ENCODE measurements at regions not wholly inside any gene's neighbourhood (a gene's known extent, or its start where the extent isn't known, plus 50 kb on each side); places are given as distances from the start of the nearest gene placed in this dataset.
A peak's percentile ranks its signal among the peaks of the same experiment; 100 is the strongest.

DNA sequence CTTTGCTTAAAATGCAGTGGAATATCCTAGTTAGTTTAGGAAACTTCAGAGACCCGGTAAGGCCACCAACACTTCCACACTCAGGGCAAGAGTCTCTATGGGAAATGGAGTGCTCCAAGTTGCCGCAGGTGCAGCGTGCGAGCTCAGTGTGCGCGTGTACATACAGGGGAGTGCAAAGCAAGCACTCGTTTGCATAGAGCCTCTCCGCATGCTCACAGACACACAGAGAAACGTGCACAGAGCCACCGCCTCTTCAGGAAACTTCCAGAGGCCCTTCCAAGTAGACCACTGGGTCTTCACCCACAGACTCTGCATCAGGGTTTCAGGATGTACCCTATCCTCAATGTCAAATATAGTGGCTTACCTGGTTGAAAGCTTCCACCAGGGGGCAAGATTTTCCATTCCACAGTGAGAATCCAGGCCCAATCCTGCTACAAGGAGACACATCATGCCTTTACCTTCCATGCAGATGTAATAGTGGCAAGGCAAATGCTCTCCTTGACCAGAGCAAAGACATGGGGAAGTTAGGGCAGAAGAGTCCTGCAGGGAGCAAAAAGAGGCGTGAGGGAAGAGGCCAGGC lies 513.0 kb upstream of the MYT1L start:
- DNase-seq: peak; percentile 51

DNA sequence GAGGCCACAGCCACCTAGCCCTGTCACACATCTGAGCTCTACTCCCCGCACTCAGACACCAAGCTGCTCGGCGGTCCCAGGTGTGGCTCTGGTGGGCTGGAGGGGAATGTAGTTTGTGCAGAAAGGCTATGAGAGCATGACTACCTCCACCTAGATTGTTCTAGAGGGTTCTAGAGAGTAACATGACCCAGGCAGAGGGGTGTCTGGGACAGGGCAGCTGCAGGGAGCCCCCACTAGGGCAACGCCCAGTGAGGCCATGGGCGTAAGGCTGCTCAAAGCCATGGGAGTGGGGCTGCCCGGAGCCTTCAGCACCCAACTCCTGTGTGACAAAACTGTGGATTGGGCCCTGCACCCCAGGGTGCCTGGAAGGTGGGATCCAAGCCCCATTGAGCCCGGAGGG lies 511.4 kb upstream of the MYT1L start:
- no peak for DNase-seq

DNA sequence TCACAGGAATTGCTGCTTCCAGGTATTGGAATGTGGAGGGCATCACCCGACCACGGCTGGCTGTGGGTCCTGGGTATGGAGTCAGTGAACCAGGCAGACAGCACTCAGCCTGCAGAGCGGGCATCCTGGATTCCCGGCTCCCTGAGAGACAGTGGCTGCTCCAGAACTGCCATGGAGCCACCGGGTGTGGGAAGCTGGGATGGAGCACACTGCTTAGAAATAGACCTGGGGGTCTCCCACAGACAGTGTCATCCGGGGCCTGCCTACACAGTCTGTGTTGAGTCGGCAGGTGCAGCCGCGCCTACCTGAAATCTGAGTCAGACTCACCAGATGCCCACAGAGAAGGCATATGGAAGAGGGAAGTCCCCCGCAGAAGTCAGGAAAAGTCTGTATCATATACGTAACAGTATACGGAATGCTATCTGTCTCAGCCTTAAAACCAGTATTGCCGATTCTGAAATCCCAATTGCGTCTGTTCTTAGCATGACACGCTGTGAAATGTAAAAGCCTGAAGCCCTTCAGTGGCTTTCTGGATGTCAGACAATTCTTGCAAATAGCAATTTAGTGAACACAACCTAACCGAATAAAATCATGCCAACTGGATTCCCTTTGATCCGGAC lies 509.7 kb upstream of the MYT1L start:
- no peak for DNase-seq

DNA sequence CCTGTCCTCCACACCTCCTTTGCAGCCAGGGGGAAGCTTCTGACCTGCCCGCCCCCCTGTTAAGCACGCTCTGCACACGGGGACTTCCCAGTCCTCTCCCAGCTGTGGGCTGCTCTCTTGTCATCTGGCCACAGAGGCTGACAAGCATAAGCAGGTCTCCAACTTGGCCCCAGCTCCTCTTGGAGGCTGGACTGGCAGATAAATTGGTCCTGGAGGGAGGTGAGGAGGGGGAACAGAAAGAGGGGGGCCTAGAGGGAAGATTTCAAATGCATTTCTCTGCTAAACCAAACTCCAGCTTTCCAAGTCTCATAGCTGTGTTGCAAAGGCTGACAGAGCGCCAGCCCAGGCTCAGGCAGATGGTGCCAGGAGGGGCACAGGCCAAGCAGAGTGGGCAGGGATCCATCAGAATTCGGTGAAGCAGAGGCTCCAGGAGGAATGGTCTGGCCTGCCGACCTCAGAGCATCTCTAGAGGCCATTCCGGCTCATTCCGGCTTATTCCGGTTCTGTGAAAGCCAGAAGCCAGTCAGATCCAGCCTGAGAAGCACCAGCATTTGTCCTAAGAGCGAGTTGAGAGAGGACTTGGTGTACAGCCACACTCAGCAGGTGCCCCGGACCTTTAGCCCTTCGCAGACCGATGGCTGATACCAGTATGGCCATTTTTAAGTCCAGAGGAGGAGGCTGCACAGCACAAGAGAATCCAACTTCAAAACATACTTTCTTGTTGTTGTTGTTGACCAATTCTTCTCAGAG lies 508.9 kb upstream of the MYT1L start:
- no peak for DNase-seq

DNA sequence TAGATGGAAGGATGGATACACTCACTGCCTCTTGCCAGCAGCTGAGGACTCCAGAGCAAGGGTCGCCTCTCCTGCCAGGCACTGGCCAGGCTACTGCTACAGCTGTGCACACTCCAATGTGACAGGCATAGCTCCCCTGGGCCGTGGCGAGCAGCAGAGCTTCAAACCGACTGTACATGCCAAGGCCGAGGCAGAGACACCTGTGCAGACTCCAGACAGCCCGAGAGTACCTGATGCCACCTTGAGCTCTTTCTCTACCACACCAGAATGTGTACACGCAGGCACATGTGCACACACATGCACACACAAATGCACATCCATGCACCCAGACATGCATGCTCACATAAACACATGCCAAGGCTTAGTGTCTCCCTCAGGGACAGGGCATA lies 508.3 kb upstream of the MYT1L start:
- DNase-seq: no peak

DNA sequence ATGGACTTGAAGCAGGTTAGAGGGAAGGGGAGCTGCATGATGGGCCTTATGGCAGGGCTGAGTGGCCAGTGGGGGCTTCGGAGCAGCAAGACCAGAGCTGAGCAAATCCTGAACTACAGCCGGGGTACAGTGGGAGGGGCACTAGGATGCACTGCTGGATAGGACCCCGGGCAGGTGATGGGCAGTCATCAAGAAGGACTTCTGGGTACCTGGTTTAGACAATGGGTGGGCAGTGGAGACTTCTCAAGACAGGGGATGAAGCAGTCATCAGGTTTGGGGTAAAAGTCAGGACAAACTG lies 507.4 kb upstream of the MYT1L start:
- DNase-seq: no peak

DNA sequence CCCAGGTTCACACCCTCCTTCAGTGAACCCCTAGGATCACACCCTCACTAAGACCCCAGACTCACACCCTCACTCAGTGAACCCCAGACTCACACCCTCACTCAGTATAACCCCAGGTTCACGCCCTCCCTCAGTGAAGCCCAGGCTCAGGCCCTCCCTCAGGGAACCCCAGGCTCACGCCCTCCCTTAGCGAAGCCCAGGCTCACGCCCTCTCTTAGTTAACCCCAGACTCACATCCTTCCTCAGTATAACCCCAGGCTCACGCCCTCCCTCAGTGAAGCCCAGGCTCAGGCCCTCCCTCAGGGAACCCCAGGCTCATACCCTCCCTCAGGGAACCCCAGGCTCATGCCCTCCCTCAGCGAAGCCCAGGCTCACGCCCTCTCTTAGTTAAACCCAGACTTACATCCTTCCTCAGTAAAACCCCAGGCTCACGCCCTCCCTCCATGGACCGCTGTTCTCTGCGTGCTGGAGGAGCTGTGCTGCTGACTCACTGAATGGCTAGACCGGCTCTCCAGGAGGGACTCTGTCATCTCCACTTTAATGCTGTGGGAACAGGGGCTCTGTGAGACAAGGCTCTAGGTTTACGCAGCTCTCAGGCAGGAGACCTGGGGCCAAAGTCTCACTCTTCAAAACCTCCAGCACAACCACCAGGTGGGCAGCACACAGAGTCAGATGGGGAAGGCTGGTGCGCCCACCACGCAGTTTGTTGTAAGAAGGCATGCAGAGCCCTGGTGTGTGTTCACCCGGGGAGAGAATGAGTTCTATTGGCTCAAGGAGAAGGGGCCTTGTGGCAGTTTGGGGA lies 506.9 kb upstream of the MYT1L start:
- no peak for DNase-seq

DNA sequence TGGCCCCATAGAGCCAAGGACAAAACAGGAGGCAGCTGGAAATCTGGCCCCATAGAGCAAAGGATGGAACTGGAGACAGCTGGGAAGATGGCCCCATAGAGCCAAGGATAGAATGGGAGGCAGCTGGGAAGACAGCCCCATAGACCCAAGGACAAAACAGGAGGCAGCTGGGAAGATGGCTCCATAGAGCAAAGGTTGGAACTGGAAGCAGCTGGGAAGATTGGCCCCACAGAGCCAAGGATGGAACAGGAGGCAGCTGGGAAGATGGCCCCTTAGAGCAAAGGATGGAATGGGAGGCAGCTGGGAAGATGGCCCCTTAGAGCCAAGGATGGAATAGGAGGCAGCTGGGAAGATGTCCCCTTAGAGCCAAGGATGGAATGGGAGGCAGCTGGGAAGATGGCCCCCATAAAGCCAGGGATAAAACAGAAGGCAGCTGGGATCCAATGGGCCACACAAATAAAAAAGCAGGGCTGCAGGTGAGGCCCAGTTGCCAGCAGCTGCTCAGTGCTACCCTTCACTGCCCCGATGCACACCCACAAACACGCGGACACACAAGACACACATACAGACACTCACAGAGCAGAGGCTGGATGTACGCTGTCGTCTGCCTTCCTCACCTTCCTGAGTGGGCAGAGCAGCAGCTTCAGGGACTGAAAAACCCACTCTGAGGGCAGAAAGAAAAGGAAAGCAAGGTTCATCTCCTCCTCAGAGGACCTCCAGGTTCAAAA lies 505.4 kb upstream of the MYT1L start:
- no peak for DNase-seq

DNA sequence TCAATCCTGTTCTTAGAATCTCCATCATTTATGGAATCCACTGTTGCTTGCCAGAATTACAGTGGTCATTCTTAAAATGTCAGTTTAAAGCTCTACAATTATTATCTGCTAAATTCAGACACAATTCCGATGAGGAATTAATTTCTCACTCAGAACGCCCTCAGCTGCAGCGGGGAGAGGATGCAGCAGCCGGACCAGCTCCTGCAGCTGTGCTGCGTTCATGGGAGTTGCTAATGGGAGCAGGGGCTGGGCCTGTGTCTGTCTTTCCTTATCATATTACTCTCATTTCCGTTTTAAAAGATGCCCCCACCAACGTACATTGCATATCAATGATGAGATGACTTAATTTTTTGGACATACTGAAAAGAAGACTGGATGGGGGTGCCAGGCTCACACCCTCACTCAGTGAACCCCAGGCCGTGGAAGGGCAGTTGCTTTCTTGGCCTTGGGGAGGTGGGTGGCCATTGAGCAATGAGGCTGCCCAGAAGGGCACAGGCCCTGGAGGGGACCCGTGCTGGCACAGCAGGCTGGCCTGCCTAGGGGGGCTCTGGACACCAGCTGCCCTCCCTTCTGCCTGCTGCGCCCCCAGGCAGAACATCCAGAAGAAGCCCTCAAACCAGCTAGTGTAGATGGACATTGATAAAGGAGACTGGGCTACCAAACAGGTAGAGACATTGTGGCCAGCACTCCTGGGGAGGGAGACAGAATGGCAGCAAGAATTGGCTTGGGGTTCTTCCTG lies 503.6 kb upstream of the MYT1L start:
- no peak for DNase-seq

DNA sequence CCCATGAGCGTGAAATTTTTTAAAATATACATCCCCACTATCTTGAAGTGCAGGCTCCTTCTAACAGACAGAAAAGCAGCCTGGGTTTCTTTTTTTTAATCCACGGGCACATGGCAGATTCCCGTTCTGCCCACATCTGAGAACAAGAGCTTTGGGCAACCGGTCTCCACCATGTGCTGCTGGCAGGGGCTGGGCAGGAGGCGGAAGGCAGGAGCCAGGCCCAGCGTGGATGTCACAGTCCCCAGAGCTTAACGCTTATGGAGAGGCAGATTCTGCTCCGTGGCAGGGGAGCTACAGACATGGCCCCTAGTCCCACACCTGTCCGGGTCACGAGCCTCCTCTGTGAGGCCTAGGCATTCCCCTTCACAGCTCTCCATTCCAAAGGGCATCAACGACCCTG lies 503.0 kb upstream of the MYT1L start:
- no peak for DNase-seq

DNA sequence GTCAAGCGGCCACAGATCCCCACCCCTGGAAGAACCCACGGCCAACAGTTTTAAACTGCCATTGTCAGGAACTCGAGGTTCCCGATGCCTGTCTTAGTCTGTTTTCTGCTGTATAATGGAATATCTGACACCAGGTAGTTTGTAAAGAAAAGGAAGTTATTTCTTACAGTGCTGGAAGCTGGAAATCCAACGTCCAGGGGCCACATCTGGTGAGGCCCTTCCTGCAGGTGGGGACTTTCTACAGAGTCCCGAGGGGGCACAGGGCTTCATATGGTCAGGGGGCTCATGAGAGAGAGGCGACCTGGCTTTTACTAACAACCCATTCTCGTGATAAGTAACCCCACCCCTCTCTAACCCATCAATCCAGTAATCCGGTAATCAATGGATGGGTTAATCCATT lies 501.6 kb upstream of the MYT1L start:
- no peak for DNase-seq

DNA sequence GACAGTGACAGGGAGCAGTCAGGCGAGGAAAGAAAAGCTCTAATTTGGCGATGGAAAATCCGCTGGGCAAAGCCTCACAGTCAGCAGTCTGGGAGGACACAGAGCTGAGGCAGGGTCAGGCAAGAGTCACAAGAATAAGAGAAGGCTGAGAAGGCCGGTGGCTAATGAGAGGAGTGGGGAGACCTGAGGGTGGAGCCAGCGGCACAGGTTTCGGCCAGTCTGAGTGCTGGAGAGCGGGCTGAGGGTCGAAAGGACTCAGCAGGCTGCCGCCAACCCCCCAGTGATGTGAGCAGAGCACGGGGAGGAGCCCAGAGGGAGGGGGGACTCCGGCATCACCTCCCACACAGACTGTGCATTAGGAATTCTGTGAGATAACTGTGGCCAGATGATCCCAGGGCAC lies 500.6 kb upstream of the MYT1L start:
- no peak for DNase-seq

DNA sequence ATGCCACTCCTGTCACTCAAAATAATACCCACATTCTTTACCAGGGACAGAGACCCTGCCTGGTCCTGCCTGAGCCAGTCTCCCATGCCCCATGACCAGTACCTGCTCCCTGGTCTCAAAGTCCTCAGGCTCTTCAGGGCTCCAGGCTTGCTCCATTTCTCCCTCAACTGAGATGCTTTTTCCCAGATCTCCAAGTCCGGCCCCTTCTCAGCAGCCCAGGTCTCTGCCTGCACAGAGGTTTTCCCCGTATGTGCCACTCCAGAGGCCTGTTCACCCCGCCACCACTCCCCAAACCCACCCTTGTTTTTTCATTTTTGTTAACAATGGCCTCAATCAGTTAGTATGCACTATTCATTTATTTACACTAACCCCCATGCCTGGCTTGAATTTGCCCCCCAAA lies 499.5 kb upstream of the MYT1L start:
- DNase-seq: no peak

DNA sequence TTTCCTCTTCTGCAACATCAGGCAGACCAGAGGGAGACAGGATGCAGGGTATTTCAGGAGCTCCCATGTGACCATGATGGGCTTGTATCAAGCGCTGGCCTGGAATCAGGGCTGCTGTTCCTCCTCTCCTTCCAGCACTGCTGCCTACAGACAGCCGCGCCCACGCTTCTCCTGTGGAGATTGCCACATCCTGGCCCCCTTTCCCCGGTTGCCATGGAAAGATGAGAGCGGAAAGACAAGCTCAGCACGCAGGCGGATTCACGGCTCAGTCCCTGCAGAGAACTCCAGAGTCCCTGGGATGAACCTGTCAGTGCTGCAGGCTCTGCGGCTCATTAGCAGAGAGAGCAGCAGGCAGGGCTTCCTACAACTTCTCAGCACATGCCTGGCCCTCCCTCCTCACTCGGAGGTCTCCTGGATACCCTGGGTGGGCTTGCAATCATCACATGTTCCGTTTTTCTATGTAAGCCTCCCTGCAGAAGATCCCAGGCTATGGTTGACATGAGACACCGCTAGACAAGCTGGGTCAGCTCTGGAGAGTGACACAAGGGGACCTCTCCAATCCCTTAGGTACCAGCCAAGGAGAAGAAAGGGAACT lies 497.8 kb upstream of the MYT1L start:
- DNase-seq: no peak

DNA sequence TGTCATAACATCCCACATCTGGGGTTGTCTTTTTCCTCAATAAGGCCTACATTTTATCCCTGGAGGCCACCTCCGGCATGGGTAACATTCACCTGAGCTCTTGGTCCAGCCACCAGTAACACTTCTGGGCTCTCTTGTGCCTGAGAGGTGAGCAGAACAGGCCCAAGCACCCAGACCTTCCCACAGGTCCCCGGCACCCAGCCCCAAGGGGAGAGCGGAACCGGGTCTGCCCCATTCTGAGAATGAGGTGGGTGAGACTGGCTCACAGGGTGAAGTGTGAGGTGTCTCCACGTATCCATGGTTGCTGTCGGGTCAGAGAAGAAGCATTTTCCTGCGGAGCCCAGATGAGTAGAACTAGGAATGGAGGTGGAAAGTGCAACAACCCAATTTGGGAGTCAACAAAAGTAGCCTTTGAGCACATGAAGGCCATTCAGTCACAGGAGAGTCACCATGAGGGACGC lies 496.7 kb upstream of the MYT1L start:
- DNase-seq: no peak

DNA sequence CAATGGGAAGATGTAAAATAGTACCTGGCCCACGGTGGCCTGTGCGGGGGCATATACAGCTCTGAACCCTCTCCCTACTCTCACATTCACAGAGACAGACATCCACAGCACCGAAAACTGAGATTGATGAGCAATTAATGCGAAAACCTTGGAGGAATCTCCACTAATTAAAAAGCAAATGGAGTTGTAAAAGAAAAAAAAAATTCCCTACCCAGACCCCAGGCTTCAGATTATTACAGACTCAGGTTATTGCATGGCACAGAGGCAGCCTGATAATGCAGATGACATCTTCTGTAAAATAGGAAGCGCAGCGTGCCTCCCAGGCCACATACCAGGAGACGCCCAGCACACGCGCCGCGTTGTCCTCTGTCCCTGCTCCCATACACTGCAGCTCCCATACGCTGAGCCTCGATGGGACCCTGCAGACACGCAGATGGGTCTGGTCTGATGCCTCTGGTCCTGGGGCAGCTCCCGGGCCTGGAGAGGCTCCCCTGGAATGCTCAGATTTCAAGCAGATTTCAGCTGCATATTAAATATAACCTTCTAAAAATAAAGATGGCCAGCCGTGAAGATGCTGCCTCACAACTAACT lies 496.1 kb upstream of the MYT1L start:
- DNase-seq: no peak

DNA sequence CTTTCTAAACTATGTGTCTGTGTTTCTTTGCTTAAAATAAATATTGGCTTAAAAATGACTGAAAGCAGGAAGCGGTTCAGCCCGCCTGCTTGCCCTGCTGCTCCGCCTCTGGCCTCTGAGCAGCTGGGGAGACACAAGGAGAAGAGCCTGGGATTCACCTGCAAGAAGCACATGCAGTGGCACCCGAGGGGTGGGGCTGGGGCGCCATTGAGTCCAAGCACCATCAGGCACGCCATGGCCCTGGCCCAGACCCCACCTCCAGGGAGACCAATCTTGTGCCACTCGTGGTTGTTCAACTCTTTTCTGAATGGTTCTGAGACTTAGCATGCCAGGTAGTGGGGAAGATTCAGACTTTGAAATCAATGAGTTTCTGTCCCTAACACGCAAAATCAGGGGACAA lies 495.5 kb upstream of the MYT1L start:
- no peak for DNase-seq

DNA sequence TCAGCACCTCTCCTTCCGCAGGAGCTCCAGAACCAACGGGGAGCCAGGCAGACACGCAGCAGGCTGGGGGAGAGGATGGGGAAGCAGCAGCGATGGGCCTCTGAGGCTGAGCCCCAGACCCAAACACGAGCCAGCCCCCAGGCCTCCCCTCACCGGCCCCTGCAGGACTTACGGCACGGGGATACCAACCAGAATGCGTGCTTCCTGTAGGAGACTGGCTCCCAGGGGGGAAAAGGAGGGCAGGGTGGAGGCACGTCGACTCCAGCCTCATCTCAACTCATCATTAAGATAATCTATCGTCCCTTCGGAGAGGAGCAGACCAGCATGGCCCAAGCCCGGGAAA lies 495.1 kb upstream of the MYT1L start:
- DNase-seq: no peak

DNA sequence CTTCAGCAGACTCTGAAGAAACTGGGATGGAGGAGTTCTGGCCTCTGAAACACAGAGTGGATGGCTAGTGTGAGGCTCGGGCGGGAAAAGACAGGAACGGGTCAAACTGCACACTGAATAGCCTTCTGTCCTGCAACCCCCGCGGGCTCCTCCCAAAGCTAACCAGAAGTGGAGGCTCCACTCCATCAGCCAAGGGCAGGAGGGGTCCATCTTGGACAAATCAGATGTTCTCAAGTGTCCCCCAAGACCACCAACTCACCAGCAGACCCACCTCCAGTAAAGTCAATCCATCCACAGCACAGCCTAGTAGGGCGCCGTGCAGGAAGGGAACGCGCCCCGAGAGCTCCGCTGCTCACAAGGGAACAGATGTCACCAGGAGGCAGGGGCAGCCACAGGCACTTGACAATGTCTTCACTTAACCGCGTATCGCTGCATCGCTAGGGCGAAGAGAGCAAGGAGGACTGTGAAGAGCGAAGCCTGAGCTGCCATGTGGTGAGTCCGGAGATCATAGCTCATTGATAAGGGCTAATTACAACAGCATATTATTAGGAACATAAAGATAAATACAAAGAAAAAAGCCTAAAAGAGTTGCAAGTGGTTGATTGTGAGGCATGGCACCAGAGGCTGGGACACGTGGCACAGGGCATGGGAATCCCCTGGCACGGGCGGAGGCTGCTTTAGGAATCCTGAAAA lies 494.6 kb upstream of the MYT1L start:
- no peak for DNase-seq

DNA sequence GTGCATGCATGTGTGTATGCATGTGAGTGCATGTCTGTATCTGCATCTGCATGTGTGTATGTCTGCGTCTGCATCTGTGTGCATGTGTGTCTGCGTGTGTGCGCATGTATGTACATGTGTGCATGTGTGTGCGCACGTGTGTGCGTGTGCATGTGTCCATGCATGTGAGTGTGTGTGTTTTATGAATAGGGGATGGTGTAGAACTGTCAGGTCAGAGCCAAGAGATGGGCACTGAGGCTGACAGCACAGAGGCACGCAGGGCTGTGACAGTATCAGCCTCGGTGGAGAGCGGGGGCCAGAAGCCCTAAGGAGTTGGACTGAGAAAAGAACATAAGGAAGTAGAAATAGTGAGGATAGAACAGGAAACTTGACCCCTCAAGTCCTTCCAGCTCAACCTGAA lies 494.0 kb upstream of the MYT1L start:
- no peak for DNase-seq

DNA sequence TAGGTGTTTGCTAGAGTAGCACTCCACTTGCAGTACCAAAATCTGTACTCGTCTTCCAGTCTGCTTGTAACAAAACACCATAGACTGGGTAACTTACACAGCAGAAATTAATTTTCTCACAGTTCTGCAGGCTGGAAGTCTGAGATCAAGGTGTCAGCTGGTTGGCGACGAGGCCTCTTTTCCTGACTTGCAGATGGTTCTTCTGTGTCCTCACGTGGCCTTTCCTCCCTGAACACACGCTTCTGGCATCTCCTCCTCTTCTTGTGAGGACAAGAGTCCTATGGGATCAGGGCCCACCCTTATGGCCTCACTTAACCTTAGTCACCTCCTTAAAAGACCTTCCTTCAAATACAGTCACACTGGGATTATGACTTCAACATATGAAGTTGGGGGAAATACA lies 493.5 kb upstream of the MYT1L start:
- DNase-seq: no peak
